ENCODE measurements at regions not wholly inside any gene's neighbourhood (a gene's known extent, or its start where the extent isn't known, plus 50 kb on each side); places are given as distances from the start of the nearest gene placed in this dataset.

GRCh38 chr17:56665864-56666263 is 72.4 kb downstream of the NOG start:
- Mint-ChIP-seq H3K27me3 (ENCODE audit: unreplicated experiment) (peaks cover 20% of the 10 kb centered on the region), H3K36me3 (ENCODE audit: insufficient read depth, unreplicated experiment) (no peaks in the 10 kb centered on the region), H3K27ac (ENCODE audit: unreplicated experiment) (no peak overlapping the region), H3K9me3 (ENCODE audit: low read depth, unreplicated experiment) (peaks cover 2% of the 10 kb centered on the region), H3K4me1 (ENCODE audit: low read depth, unreplicated experiment) (peaks cover 7% of the 10 kb centered on the region), H3K4me3 (ENCODE audit: low read depth, unreplicated experiment) (no peak overlapping the region)
- no TSS peak for BruUV-seq (replicated peaks)
- CTCF ChIA-PET: no interaction called here
- no peak for TF ChIP-seq CTCF (IDR thresholded peaks at IDR 0.05; ENCODE audit: unreplicated experiment)
- no peak for DNase-seq
- intact Hi-C loops (cut with micrococcal nuclease; ENCODE audit: unreplicated experiment): no loop called here

GRCh38 chr17:56667925-56668458 is 74.5 kb downstream of the NOG start:
- Mint-ChIP-seq H3K27me3 (ENCODE audit: unreplicated experiment) (peaks cover 24% of the 10 kb centered on the region), H3K36me3 (ENCODE audit: insufficient read depth, unreplicated experiment) (no peaks in the 10 kb centered on the region), H3K27ac (ENCODE audit: unreplicated experiment) (no peak overlapping the region), H3K4me3 (ENCODE audit: low read depth, unreplicated experiment) (no peak overlapping the region), H3K9me3 (ENCODE audit: low read depth, unreplicated experiment) (peaks cover 4% of the 10 kb centered on the region), H3K4me1 (ENCODE audit: low read depth, unreplicated experiment) (no peaks in the 10 kb centered on the region)
- BruUV-seq (replicated peaks): no TSS peak
- CTCF ChIA-PET: no interaction called here
- no peak for DNase-seq
- no peak for TF ChIP-seq CTCF (IDR thresholded peaks at IDR 0.05; ENCODE audit: unreplicated experiment)
- intact Hi-C loops (cut with micrococcal nuclease; ENCODE audit: unreplicated experiment): no loop called here

- no peak for DNase-seq
- Mint-ChIP-seq H3K36me3 (ENCODE audit: insufficient read depth, unreplicated experiment) (no peaks in the 10 kb centered on the region), H3K4me3 (ENCODE audit: low read depth, unreplicated experiment) (no peak overlapping the region), H3K27ac (ENCODE audit: unreplicated experiment) (peak overlapping the region; percentile 8), H3K27me3 (ENCODE audit: unreplicated experiment) (peaks cover 17% of the 10 kb centered on the region), H3K9me3 (ENCODE audit: low read depth, unreplicated experiment) (peaks cover 4% of the 10 kb centered on the region), H3K4me1 (ENCODE audit: low read depth, unreplicated experiment) (peaks cover 9% of the 10 kb centered on the region)
- no TSS peak for BruUV-seq (replicated peaks)
- CTCF ChIA-PET: no interaction called here
- TF ChIP-seq CTCF (IDR thresholded peaks at IDR 0.05; ENCODE audit: unreplicated experiment): no peak
- intact Hi-C loops (cut with micrococcal nuclease; ENCODE audit: unreplicated experiment): no loop called here
Measured at GRCh38 chr17:56672195-56672594, 78.7 kb downstream of the NOG start.

GRCh38 chr17:56674401-56674925 is 81.0 kb downstream of the NOG start:
- no peak for DNase-seq
- Mint-ChIP-seq H3K27ac (ENCODE audit: unreplicated experiment) (no peak overlapping the region), H3K36me3 (ENCODE audit: insufficient read depth, unreplicated experiment) (no peaks in the 10 kb centered on the region), H3K4me3 (ENCODE audit: low read depth, unreplicated experiment) (no peak overlapping the region), H3K4me1 (ENCODE audit: low read depth, unreplicated experiment) (peaks cover 20% of the 10 kb centered on the region), H3K27me3 (ENCODE audit: unreplicated experiment) (peaks cover 17% of the 10 kb centered on the region), H3K9me3 (ENCODE audit: low read depth, unreplicated experiment) (peaks cover 4% of the 10 kb centered on the region)
- no peak for TF ChIP-seq CTCF (IDR thresholded peaks at IDR 0.05; ENCODE audit: unreplicated experiment)
- BruUV-seq (replicated peaks): no TSS peak
- intact Hi-C loops (cut with micrococcal nuclease; ENCODE audit: unreplicated experiment): no loop called here
- CTCF ChIA-PET: no interaction called here
